Suprapubic skin (tissue), 4 donors: ENCODE measurements at regions not wholly inside any gene's neighbourhood (a gene's known extent, or its start where the extent isn't known, plus 50 kb on each side); places are given as distances from the start of the nearest gene placed in this dataset.

ENCODE experiments used
- DNase-seq, 2 donors: peaks; one replicate each; pipeline ENCODE4 v3.0.0-alpha.2; 2019; ENCODE audit warnings: low spot score in 2 of 2
- H3K27ac ChIP-seq: fragments of 200-600 bp; sonication (generic); one replicate; pipeline ENCODE4 v1.5.1; 2019
- H3K27me3 ChIP-seq: fragments of 200-600 bp; sonication (generic); one replicate; pipeline ENCODE4 v1.5.1; 2019
- H3K36me3 ChIP-seq: fragments of 200-600 bp; sonication (generic); one replicate; pipeline ENCODE4 v1.5.1; 2019
- H3K4me1 ChIP-seq: fragments of 200-600 bp; sonication (generic); one replicate; pipeline ENCODE4 v1.5.1; 2019
- H3K4me3 ChIP-seq: fragments of 200-600 bp; sonication (generic); one replicate; pipeline ENCODE4 v1.5.1; 2019; ENCODE audit warnings: mild to moderate bottlenecking
- H3K9me3 ChIP-seq: fragments of 200-600 bp; sonication (generic); one replicate; pipeline ENCODE4 v1.5.1; 2019
- CTCF ChIP-seq, 2 donors: fragments of 200-600 bp in 1 of 2; fragments of 450-650 bp in 1 of 2; sonication (generic) in 1 of 2; IDR thresholded peaks; one replicate each; pipeline ENCODE4 v1.5.1; 2016 to 2019; ENCODE audit warnings: antibody characterized with exemption in 2 of 2, mild to moderate bottlenecking in 1 of 2, moderate library complexity in 1 of 2
- EP300 ChIP-seq: sonication (generic); formaldehyde crosslinking; IDR thresholded peaks from one replicate; pipeline ENCODE4 v1.6.1; 2017; ENCODE audit warnings: antibody characterized with exemption
- POLR2A ChIP-seq, 2 donors: fragments of 450-650 bp; IDR thresholded peaks; one replicate each; pipeline ENCODE4 v1.6.1; 2017; ENCODE audit warnings: antibody characterized with exemption in 2 of 2, mild to moderate bottlenecking in 2 of 2, moderate library complexity in 2 of 2
- POLR2AphosphoS5 ChIP-seq, 3 donors: sonication (generic); formaldehyde crosslinking; IDR thresholded peaks; one replicate each; pipeline ENCODE4 v1.6.1; 2017; ENCODE audit warnings: antibody characterized with exemption in 3 of 3
- whole genome bisulfite sequencing: methylation state at CpG from one replicate; pipeline ENCODE4 v1.1.5; 2018; 5-methylcytosine and 5-hydroxymethylcytosine counted together

- Histone ChIP-seq H3K4me1 (no peaks in the 10 kb centered on the region), H3K36me3 (no peaks in the 10 kb centered on the region), H3K27me3 (no peaks in the 10 kb centered on the region), H3K27ac (no peak overlapping the region), H3K9me3 (no peaks in the 10 kb centered on the region), H3K4me3 (no peak overlapping the region)
- no peak for TF ChIP-seq EP300
- no peak for TF ChIP-seq POLR2AphosphoS5 (IDR thresholded peaks at IDR 0.05)
- no peak for TF ChIP-seq POLR2A (IDR thresholded peaks at IDR 0.05)
- no peak for TF ChIP-seq CTCF (IDR thresholded peaks at IDR 0.05)
- DNase-seq, result no peak
Measured at GRCh38 chr11:81270686-81271085, 1463.0 kb downstream of the FAM181B start.

- H3K4me3 ChIP-seq, result no peak overlapping the region
- no peak for DNase-seq
- H3K27me3 ChIP-seq, result no peaks in the 10 kb centered on the region
- no peaks in the 10 kb centered on the region for H3K36me3 ChIP-seq
- H3K9me3 ChIP-seq, result no peaks in the 10 kb centered on the region
- H3K27ac ChIP-seq, result no peak overlapping the region
- WGBS, result 93% methylated on average over 3 of the region's 3 CpGs
- no peaks in the 10 kb centered on the region for H3K4me1 ChIP-seq
- TF ChIP-seq POLR2A (IDR thresholded peaks at IDR 0.05), result no peak
- TF ChIP-seq EP300, result no peak
- TF ChIP-seq POLR2AphosphoS5 (IDR thresholded peaks at IDR 0.05), result no peak
- TF ChIP-seq CTCF (IDR thresholded peaks at IDR 0.05), result no peak
Measured at GRCh38 chr11:81267246-81267645, 1466.4 kb downstream of the FAM181B start.

GRCh38 chr11:81259471-81259870, 1474.2 kb downstream of the FAM181B start:
- H3K27me3 ChIP-seq, result no peaks in the 10 kb centered on the region
- H3K36me3 ChIP-seq, result no peaks in the 10 kb centered on the region
- H3K27ac ChIP-seq, result no peak overlapping the region
- no peak overlapping the region for H3K4me3 ChIP-seq
- 84% methylated on average over 2 of the region's 2 CpGs for WGBS
- TF ChIP-seq CTCF (IDR thresholded peaks at IDR 0.05), result no peak
- TF ChIP-seq POLR2A (IDR thresholded peaks at IDR 0.05), result no peak
- TF ChIP-seq EP300, result no peak
- TF ChIP-seq POLR2AphosphoS5 (IDR thresholded peaks at IDR 0.05), result no peak
- DNase-seq, result no peak
- no peaks in the 10 kb centered on the region for H3K9me3 ChIP-seq
- H3K4me1 ChIP-seq, result no peaks in the 10 kb centered on the region

GRCh38 chr11:81255895-81256294, 1477.8 kb downstream of the FAM181B start:
- TF ChIP-seq POLR2A (IDR thresholded peaks at IDR 0.05) (no peak), CTCF (IDR thresholded peaks at IDR 0.05) (no peak), EP300 (no peak), POLR2AphosphoS5 (IDR thresholded peaks at IDR 0.05) (no peak)
- H3K27me3 ChIP-seq, result no peaks in the 10 kb centered on the region
- WGBS, result 18% methylated on average over 1 of the region's 1 CpG

GRCh38 chr11:81253244-81253643, 1480.4 kb downstream of the FAM181B start:
- DNase-seq, result no peak
- Histone ChIP-seq H3K27me3 (no peaks in the 10 kb centered on the region), H3K4me3 (no peak overlapping the region), H3K36me3 (no peaks in the 10 kb centered on the region), H3K4me1 (no peaks in the 10 kb centered on the region), H3K9me3 (no peaks in the 10 kb centered on the region), H3K27ac (no peak overlapping the region)
- TF ChIP-seq POLR2AphosphoS5 (IDR thresholded peaks at IDR 0.05) (no peak), CTCF (IDR thresholded peaks at IDR 0.05) (no peak), POLR2A (IDR thresholded peaks at IDR 0.05) (no peak), EP300 (no peak)
- 17% methylated on average over 1 of the region's 1 CpG for WGBS

More at GRCh38 chr11:81255895-81256294, 1477.8 kb downstream of the FAM181B start:
- H3K27ac ChIP-seq, result no peak overlapping the region
- no peaks in the 10 kb centered on the region for H3K4me1 ChIP-seq
- H3K4me3 ChIP-seq, result no peak overlapping the region
- no peaks in the 10 kb centered on the region for H3K9me3 ChIP-seq
- DNase-seq, result no peak
- no peaks in the 10 kb centered on the region for H3K36me3 ChIP-seq
